ENCODE measurements at regions not wholly inside any gene's neighbourhood (a gene's known extent, or its start where the extent isn't known, plus 50 kb on each side); places are given as distances from the start of the nearest gene placed in this dataset.

DNA sequence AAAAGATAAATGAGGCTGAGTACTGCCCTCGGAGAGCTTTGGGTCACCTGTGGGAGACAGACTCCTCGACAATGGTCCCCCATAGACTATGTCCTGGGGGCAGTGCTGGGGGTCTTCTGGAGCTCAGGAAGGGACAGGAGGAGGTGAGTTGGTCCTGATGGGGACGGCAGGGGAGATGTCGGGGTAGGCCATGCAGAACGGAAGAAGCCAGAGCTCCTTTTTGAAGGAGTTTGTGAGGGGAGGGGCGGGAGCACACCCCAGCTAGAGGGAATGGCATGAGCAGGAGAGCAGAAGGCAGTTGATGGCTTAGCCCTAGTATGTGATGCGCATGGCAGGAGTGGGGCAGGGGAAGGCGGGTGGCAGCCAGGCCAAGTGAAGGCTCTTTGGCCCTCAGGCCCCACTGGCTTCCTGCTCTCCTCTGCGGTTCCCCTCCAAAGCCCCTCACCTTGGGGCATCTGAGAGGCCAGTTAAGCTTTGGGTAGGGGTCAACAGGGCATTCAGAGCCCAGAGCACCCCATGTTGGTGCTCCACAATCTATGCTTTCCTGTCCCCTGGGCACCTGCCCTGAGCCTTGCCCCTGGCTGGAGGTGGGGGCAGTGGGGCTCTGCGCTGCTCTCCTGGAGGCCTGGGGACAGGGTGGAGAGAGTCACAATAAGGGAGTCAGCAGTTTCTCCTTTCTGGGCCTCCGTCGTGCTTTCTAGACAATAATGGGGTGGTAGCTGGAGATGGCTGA lies 179.3 kb downstream of the SMAD6 start:
- Histone ChIP-seq H3K36me3 (no peaks in the 10 kb centered on the region), H3K4me1 (peaks cover 20% of the 10 kb centered on the region), H3K4me3 (no peak overlapping the region), H3K27ac (no peak overlapping the region), H3K27me3 (no peaks in the 10 kb centered on the region), H3K9me3 (no peaks in the 10 kb centered on the region)
- intact Hi-C loops (cut with DNase I) = no loop called here
- DNase-seq = no peak
- TF ChIP-seq, protein P1, sequence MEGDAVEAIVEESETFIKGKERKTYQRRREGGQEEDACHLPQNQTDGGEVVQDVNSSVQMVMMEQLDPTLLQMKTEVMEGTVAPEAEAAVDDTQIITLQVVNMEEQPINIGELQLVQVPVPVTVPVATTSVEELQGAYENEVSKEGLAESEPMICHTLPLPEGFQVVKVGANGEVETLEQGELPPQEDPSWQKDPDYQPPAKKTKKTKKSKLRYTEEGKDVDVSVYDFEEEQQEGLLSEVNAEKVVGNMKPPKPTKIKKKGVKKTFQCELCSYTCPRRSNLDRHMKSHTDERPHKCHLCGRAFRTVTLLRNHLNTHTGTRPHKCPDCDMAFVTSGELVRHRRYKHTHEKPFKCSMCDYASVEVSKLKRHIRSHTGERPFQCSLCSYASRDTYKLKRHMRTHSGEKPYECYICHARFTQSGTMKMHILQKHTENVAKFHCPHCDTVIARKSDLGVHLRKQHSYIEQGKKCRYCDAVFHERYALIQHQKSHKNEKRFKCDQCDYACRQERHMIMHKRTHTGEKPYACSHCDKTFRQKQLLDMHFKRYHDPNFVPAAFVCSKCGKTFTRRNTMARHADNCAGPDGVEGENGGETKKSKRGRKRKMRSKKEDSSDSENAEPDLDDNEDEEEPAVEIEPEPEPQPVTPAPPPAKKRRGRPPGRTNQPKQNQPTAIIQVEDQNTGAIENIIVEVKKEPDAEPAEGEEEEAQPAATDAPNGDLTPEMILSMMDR (IDR thresholded peaks at IDR 0.05) = no peak
- ATAC-seq = no peak

GRCh38 chr15:66882251-66883020 lies 180.4 kb downstream of the SMAD6 start:
- Histone ChIP-seq H3K4me3 (no peak overlapping the region), H3K4me1 (peaks cover 20% of the 10 kb centered on the region), H3K27ac (no peak overlapping the region), H3K9me3 (no peaks in the 10 kb centered on the region), H3K36me3 (no peaks in the 10 kb centered on the region), H3K27me3 (no peaks in the 10 kb centered on the region)
- no peak for ATAC-seq
- DNase-seq = no peak
- TF ChIP-seq, protein P1 (IDR thresholded peaks at IDR 0.05) = no peak
- intact Hi-C loops (cut with DNase I) = no loop called here

GRCh38 chr15:66883284-66883911 lies 181.4 kb downstream of the SMAD6 start:
- DNase-seq (peak; percentile 81), ATAC-seq (peak; percentile 72)
- H3K36me3 ChIP-seq = no peaks in the 10 kb centered on the region
- peaks cover 20% of the 10 kb centered on the region for H3K4me1 ChIP-seq
- no peaks in the 10 kb centered on the region for H3K27me3 ChIP-seq
- no peak overlapping the region for H3K27ac ChIP-seq
- no peaks in the 10 kb centered on the region for H3K9me3 ChIP-seq
- no peak overlapping the region for H3K4me3 ChIP-seq
- intact Hi-C loops (cut with DNase I) = no loop called here
- TF ChIP-seq, protein P1 (IDR thresholded peaks at IDR 0.05) = no peak

DNA sequence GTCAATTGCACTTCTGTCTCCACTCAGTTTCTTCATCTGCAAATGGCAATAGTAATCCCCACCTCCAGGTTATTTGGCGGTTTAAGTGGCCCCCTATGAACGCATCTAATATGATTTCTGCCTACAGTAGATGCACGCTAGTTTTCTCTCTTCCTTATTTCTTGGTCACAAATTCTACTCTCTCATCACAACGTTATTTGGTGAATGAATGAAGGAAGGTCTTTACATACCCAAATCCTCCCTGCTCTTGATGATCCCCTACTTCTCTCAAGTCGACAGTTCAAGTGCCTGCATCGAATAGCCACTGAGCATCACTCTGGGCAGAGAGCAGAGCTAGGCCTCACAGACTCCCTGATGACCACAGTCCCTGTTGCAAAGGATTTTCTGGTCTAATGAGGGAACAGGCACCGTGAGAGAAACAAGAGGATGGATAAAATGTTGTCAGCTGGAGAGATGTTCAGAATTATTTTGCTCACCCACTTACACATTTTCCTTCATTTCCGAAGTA lies 181.2 kb upstream of the SMAD3 start:
- Histone ChIP-seq H3K27ac (no peak overlapping the region), H3K4me3 (no peak overlapping the region), H3K4me1 (peaks cover 20% of the 10 kb centered on the region), H3K27me3 (no peaks in the 10 kb centered on the region), H3K36me3 (no peaks in the 10 kb centered on the region), H3K9me3 (no peaks in the 10 kb centered on the region)
- no peak for DNase-seq
- ATAC-seq = no peak
- TF ChIP-seq, protein P1 (IDR thresholded peaks at IDR 0.05) = no peak
- intact Hi-C loops (cut with DNase I) = no loop called here

DNA sequence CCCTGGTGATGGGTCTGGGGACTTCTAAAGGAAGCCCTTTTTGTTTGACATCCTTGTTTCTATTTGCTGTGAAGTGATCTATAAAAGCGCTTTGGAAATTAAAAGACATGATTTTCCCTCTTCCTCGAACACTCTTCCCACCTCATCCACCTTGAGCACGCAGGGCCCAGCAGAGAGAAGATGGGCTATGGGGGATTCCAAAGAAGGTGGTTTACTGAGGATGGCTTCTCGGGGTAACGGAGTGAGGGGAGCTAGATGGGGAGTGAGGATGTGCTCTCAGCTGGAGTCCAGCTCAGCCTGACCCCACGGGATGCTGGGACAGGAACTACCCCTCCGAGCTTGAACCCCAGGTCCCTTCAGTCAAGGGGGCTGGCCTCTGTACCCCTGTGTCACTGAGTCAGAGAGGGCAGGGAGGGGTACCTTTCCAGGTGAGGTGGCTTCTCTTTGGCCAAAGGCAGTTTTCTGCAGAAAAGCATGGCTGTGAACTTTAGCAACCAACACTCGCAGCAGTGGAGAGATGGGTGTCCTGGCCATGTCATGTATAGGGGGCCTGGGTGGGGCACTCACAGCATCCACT lies 180.7 kb upstream of the SMAD3 start:
- intact Hi-C loops (cut with DNase I) = no loop called here
- ATAC-seq (no peak), DNase-seq (no peak)
- H3K9me3 ChIP-seq = no peaks in the 10 kb centered on the region
- no peaks in the 10 kb centered on the region for H3K27me3 ChIP-seq
- no peaks in the 10 kb centered on the region for H3K36me3 ChIP-seq
- TF ChIP-seq, protein P1 (IDR thresholded peaks at IDR 0.05) = no peak
- no peak overlapping the region for H3K4me3 ChIP-seq
- H3K27ac ChIP-seq = no peak overlapping the region
- peaks cover 20% of the 10 kb centered on the region for H3K4me1 ChIP-seq
